ENCODE measurements at regions not wholly inside any gene's neighbourhood (a gene's known extent, or its start where the extent isn't known, plus 50 kb on each side); places are given as distances from the start of the nearest gene placed in this dataset.

- TF ChIP-seq CTCF (IDR thresholded peaks at IDR 0.05; ENCODE audit: insufficient read depth, low read depth, low read length) (no peak), EZH2 (IDR thresholded peaks at IDR 0.05; ENCODE audit: insufficient read depth, low read length) (no peak)
Measured at GRCh38 chr15:98405013-98405412, 243.3 kb upstream of the IGF1R start.
